ENCODE measurements at regions not wholly inside any gene's neighbourhood (a gene's known extent, or its start where the extent isn't known, plus 50 kb on each side); places are given as distances from the start of the nearest gene placed in this dataset.
"Not testable (repeated sequence)": the region's sequence is repeated elsewhere in the genome, so short reads cannot be mapped to it uniquely, and the experiment has no call there.

- no peak for DNase-seq (ENCODE audit: low read depth)
- TF ChIP-seq, protein P1, sequence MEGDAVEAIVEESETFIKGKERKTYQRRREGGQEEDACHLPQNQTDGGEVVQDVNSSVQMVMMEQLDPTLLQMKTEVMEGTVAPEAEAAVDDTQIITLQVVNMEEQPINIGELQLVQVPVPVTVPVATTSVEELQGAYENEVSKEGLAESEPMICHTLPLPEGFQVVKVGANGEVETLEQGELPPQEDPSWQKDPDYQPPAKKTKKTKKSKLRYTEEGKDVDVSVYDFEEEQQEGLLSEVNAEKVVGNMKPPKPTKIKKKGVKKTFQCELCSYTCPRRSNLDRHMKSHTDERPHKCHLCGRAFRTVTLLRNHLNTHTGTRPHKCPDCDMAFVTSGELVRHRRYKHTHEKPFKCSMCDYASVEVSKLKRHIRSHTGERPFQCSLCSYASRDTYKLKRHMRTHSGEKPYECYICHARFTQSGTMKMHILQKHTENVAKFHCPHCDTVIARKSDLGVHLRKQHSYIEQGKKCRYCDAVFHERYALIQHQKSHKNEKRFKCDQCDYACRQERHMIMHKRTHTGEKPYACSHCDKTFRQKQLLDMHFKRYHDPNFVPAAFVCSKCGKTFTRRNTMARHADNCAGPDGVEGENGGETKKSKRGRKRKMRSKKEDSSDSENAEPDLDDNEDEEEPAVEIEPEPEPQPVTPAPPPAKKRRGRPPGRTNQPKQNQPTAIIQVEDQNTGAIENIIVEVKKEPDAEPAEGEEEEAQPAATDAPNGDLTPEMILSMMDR (conservative IDR thresholded peaks at IDR 0.05; ENCODE audit: low read depth, low read length): no peak
- no peak overlapping the region for H3K4me3 ChIP-seq (ENCODE audit: low read depth, low read length)
Observed at GRCh38 chr4:33494150-33494549, 2750.2 kb downstream of the ARAP2 start.

GRCh38 chr4:33501587-33501986 is 2742.7 kb downstream of the ARAP2 start:
- not testable (repeated sequence) for DNase-seq (ENCODE audit: low read depth); H3K4me3 ChIP-seq (ENCODE audit: low read depth, low read length)

GRCh38 chr4:33512397-33512796 is 2731.9 kb downstream of the ARAP2 start:
- no peak overlapping the region for H3K4me3 ChIP-seq (ENCODE audit: low read depth, low read length)
- no peak for DNase-seq (ENCODE audit: low read depth)
- TF ChIP-seq, protein P1 (conservative IDR thresholded peaks at IDR 0.05; ENCODE audit: low read depth, low read length): no peak

DNA sequence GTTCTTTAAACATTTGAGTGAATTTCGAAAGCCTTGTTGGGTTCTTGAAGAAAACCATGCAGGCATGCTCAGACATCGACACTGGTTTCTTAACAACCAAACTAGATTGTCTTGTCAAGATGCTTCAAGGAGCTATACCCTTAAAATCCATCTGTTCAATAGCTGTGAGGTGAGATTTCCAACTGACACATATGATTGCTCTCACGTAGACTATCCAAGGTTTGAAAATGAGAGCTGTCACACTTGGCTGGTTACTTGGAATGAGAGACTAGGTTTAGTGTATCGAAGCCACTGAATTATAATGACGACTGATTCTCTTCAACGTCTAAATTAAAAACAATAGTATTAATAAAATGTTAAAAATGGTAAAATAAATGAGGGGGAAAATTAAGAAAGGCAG is 2725.5 kb downstream of the ARAP2 start:
- TF ChIP-seq, protein P1 (conservative IDR thresholded peaks at IDR 0.05; ENCODE audit: low read depth, low read length): no peak
- DNase-seq (ENCODE audit: low read depth): no peak
- no peak overlapping the region for H3K4me3 ChIP-seq (ENCODE audit: low read depth, low read length)

- H3K4me3 ChIP-seq (ENCODE audit: low read depth, low read length): no peak overlapping the region
- DNase-seq (ENCODE audit: low read depth): no peak
- TF ChIP-seq, protein P1 (conservative IDR thresholded peaks at IDR 0.05; ENCODE audit: low read depth, low read length): no peak
Observed at GRCh38 chr4:33532821-33533220, 2711.5 kb downstream of the ARAP2 start.

DNA sequence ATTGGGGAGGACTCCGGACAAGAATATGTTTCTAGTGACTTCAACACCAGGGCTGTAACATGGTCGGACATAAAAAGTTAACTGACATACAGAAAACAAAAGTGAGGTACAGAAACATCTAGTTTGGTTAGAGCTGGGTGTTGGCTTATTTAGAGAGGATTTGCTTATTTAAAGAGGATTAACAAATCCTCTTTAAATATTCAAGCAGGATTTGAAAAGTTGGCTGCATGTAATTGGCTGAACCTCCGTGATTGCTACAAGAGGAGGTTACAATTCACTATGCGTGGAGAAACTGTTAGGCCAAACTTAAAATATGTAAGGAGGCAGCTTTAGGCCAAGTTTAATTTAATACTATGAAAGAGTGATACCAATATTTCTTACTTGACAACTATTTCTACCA is 2707.4 kb downstream of the ARAP2 start:
- no peak for DNase-seq (ENCODE audit: low read depth)
- TF ChIP-seq, protein P1 (conservative IDR thresholded peaks at IDR 0.05; ENCODE audit: low read depth, low read length): no peak
- H3K4me3 ChIP-seq (ENCODE audit: low read depth, low read length): no peak overlapping the region

DNA sequence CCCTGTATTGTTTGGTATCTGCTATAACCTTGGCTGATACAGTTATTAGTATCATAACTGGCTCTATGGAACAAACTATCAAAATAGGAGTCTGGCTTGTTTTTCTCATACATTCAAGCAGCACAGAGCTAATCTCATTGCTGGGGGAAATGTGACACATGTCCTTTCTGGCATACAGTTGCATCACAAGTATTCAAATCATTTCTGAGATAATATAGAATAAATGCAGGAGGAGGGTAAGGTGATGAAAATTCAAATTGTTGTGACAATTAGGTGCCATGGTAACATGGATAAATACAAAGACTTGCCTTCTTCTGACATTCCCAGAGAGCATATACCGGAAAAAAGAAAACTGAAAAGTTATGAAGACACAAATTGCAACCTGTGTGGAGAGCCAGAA is 2706.8 kb downstream of the ARAP2 start:
- TF ChIP-seq, protein P1 (conservative IDR thresholded peaks at IDR 0.05; ENCODE audit: low read depth, low read length): no peak
- no peak overlapping the region for H3K4me3 ChIP-seq (ENCODE audit: low read depth, low read length)
- no peak for DNase-seq (ENCODE audit: low read depth)
